ENCODE measurements at regions not wholly inside any gene's neighbourhood (a gene's known extent, or its start where the extent isn't known, plus 50 kb on each side); places are given as distances from the start of the nearest gene placed in this dataset.

DNA sequence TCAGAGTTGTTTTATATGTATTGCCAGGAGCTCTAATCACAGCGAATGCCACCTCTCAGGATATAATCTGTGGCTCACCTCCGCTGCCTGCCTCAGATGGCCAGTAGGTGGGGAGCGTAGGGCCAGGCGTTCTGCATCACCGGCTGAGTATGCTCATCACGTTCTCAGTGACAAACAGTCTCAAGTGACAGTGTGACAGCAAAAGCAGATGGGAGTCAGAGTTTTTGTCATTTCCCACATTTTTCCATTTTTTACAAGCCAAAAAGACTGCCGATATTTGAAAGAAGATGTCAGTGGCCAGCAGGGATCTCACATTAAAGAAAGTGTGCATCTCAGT lies 208.7 kb downstream of the ALDH8A1 start:
- TF ChIP-seq CTCF (IDR thresholded peaks at IDR 0.05): peak; percentile 11; the same call in 1 of the 2 replicates
- H3K36me3 Mint-ChIP-seq (ENCODE audit: low read depth): no peaks in the 10 kb centered on the region
- peaks cover 7% of the 10 kb centered on the region for H3K27me3 Mint-ChIP-seq (ENCODE audit: insufficient read depth)
- H3K9me3 Mint-ChIP-seq: no peaks in the 10 kb centered on the region
- no peak overlapping the region for H3K4me3 Mint-ChIP-seq
- H3K27ac Mint-ChIP-seq: no peak overlapping the region
- no peak for DNase-seq
- H3K4me1 Mint-ChIP-seq (ENCODE audit: low read depth): peaks cover 33% of the 10 kb centered on the region

DNA sequence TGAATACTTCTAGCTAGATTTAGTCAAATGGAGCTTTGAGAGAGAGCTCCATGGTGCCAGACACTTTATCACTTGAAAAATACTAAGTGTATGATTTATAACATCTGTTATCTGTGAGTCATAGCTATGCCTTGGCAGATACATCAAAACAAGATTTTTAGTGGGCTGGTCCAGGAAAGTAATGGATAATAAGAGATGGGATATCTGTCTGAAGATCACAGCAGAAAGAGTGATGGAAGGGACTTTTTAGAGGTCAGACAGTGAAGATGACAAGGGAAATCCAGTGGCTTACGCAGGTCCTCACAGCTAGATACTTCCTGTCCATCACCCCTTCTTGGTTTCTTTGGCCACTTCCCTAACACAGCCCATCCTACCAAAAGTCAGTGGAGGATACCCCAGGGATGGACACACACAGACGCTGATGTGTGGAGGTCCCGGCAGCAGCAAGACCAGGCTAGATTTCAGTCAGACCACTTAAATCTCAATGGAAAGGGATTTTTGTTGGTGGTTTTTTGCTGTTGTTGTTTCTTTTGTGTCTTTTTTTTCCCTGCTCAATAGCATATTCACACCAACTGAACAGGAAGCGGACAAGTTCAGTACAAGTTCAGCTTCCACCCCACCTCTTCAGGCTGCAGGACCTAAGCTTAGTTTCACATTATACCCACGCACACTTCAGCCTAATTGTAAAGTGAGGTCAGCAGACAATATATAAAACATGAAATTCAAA lies 209.3 kb downstream of the ALDH8A1 start:
- Mint-ChIP-seq H3K27ac (no peak overlapping the region), H3K27me3 (ENCODE audit: insufficient read depth) (peaks cover 7% of the 10 kb centered on the region), H3K4me1 (ENCODE audit: low read depth) (peaks cover 33% of the 10 kb centered on the region), H3K36me3 (ENCODE audit: low read depth) (no peaks in the 10 kb centered on the region), H3K4me3 (no peak overlapping the region), H3K9me3 (no peaks in the 10 kb centered on the region)
- no peak for TF ChIP-seq CTCF (IDR thresholded peaks at IDR 0.05)
- DNase-seq: peak; percentile 52

DNA sequence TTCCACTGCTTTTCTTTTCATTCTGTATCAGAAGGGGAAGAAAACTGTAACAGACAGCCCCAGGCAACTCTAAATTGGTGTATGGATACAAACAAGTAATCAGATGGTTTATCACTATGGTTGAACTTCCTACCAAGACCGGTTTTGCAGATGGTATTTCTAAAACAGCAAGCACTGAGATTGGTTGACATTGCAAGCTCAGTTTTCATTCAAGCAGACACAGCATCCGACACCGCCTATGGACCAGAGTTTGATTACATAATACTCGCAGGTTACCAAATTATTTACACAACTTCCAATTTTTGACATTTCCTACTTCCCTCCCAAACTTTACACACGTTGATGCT lies 209.9 kb downstream of the ALDH8A1 start:
- TF ChIP-seq CTCF (IDR thresholded peaks at IDR 0.05): no peak
- Mint-ChIP-seq H3K27ac (no peak overlapping the region), H3K27me3 (ENCODE audit: insufficient read depth) (peaks cover 7% of the 10 kb centered on the region), H3K36me3 (ENCODE audit: low read depth) (no peaks in the 10 kb centered on the region), H3K9me3 (no peaks in the 10 kb centered on the region), H3K4me1 (ENCODE audit: low read depth) (peaks cover 33% of the 10 kb centered on the region), H3K4me3 (no peak overlapping the region)
- no peak for DNase-seq

- no peaks in the 10 kb centered on the region for H3K9me3 Mint-ChIP-seq
- no peaks in the 10 kb centered on the region for H3K36me3 Mint-ChIP-seq (ENCODE audit: low read depth)
- peaks cover 32% of the 10 kb centered on the region for H3K4me1 Mint-ChIP-seq (ENCODE audit: low read depth)
- peaks cover 7% of the 10 kb centered on the region for H3K27me3 Mint-ChIP-seq (ENCODE audit: insufficient read depth)
- H3K27ac Mint-ChIP-seq: no peak overlapping the region
- no peak for TF ChIP-seq CTCF (IDR thresholded peaks at IDR 0.05)
- DNase-seq: no peak
- H3K4me3 Mint-ChIP-seq: no peak overlapping the region
Observed at GRCh38 chr6:134739299-134740026, 210.4 kb downstream of the ALDH8A1 start.

- no peaks in the 10 kb centered on the region for H3K36me3 Mint-ChIP-seq (ENCODE audit: low read depth)
- DNase-seq: no peak
- H3K27ac Mint-ChIP-seq: no peak overlapping the region
- H3K27me3 Mint-ChIP-seq (ENCODE audit: insufficient read depth): peaks cover 5% of the 10 kb centered on the region; the same call in 1 of the 2 replicates
- no peak for TF ChIP-seq CTCF (IDR thresholded peaks at IDR 0.05)
- no peak overlapping the region for H3K4me3 Mint-ChIP-seq
- H3K9me3 Mint-ChIP-seq: no peaks in the 10 kb centered on the region
- peaks cover 27% of the 10 kb centered on the region for H3K4me1 Mint-ChIP-seq (ENCODE audit: low read depth)
Observed at GRCh38 chr6:134738211-134738885, 211.6 kb downstream of the ALDH8A1 start.

All from HFFc6 (cell line).